CD4-positive, alpha-beta T cell treated with Interferon alpha-2 for 1 hour (primary cell): ENCODE measurements at regions not wholly inside any gene's neighbourhood (a gene's known extent, or its start where the extent isn't known, plus 50 kb on each side); places are given as distances from the start of the nearest gene placed in this dataset.
"Not testable (repeated sequence)": the region's sequence is repeated elsewhere in the genome, so short reads cannot be mapped to it uniquely, and the experiment has no call there.

Experiments
- DNase-seq, 2 donors: peaks; one replicate each; pipeline ENCODE4 v3.0.0-alpha.2; 2020 to 2022

GRCh38 chr14:84065811-84066210 lies 1464.1 kb upstream of the FLRT2 start:
- no peak for DNase-seq

- DNase-seq: no peak
Observed at GRCh38 chr14:84068288-84068687, 1461.7 kb upstream of the FLRT2 start.

DNA sequence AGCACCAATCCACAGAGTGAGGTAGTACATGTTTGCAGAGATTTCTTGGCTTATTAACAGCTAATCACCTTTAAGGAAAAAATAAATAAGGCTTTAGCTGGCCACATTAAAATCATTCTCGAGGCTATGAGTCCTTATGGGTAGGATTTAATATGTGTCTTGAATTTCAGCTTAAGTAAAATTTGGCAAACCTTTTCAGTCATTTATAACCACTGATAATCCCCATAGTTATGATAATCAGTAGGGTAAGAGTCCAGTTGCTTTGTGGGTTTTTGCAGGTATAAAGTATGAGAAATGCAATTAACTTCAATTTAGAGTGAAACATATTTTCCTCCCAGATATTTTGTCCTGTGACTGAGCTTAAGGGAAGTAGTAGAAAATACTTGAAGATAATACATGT lies 1458.9 kb upstream of the FLRT2 start:
- no peak for DNase-seq

- DNase-seq: no peak
Observed at GRCh38 chr14:84074626-84075025, 1455.3 kb upstream of the FLRT2 start.

GRCh38 chr14:84080944-84081343 lies 1449.0 kb upstream of the FLRT2 start:
- DNase-seq: no peak

DNA sequence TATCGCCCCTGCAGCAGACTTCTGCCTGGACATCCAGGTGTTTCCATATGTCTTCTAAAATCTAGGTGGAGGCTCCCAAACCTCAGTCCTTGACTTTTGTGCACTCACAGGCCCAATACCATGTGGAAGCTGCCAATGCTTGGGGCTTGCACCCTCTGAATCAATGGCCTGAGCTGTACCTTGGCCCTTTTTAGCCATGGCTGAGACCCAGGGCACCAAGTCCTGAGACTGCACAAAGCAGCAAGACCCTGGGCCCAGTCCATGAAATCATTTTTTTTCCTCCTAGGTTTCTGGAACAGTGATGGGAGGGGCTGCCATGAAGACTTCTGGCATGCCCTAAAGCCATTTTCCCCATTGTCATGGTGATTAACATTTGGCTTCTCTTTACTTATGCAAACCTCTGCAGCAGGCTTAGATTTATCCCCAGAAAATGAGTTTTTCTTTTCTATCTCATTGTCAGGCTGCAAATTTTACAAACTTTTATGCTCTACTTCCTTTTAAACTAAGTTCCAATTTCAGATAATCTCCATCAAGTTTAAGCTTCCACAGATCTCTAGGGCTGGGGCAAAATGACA lies 1445.8 kb upstream of the FLRT2 start:
- DNase-seq: no peak

DNA sequence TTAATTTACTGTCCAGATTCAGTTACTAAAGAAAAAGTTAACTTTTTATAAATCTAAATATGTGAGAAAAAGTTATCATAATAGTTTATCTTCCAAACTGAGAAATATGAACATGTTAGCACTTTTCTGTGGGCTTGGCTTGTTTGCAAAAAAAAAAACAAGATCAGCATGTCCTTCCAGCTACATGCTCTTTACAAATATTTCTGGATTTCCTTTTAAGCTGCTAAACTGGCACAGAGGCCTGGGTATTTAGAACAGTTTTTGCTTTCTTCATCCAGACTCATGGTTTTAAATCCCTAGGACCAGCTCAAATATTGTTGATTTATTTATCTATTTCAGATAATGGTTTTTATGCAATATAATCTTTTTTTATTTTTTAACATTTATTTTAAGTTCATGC lies 1444.5 kb upstream of the FLRT2 start:
- no peak for DNase-seq

DNA sequence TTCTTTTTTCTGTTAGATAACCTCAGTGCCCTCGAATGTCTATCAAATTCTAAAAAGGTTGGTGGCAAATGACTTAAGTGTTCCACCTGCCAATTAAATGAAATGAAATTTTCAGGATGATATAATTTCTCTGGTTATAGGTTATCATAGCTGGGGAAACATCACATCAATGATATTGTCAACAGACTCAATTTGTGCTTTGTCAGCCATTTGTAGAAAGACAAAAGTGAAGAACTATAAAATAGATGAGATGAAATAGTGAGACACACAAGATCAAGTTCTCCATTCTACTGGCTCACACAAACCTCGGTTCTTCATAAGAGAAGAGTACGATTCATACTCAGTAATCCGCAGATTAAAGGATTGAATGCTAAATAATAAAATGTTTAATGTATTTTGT lies 1443.2 kb upstream of the FLRT2 start:
- no peak for DNase-seq

DNA sequence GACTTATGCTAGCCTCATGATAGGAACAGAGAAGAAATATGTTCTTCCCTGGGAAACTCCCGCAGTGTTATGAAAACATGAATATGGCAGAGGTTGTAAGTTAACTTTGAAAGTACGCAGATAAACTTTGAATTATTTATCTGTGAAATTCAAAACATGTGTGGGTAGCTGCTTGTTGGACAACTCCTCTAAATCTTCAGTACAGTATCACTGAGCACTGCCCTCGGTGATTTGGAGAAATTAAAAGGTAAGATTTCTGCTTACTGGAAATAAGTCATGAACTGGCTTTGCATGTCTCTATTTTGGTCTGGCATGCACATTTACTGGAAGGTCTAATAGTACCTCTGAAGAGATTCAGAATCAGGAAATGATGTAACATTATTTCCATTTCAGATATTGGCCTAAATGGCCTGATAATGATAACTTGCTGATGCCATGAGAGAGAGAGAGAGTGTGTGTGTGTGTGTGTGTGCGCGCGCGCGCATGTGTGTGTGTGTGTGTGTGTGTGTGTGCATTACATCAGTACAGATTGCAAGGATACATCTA lies 1441.9 kb upstream of the FLRT2 start:
- no peak for DNase-seq

DNA sequence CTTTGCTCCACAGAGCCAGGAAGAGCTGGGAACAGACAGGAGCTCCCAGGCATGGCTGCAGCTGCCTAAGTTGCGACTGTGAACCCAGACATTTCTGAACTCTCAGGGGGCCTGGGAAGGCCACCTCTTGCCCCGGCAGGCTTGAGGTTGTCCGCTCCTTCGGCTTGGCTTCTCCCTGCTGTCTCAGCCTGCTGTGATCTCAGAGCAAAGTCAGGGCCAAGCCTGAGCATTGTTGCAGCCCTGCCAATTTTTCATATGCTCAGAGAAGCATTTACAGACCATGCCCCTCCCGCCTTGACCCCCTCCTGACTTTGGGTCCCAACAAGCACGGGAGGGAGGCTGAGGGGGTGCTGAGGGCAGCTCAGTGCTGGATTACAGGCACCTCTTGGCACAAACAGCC lies 1439.1 kb upstream of the FLRT2 start:
- DNase-seq: no peak

DNA sequence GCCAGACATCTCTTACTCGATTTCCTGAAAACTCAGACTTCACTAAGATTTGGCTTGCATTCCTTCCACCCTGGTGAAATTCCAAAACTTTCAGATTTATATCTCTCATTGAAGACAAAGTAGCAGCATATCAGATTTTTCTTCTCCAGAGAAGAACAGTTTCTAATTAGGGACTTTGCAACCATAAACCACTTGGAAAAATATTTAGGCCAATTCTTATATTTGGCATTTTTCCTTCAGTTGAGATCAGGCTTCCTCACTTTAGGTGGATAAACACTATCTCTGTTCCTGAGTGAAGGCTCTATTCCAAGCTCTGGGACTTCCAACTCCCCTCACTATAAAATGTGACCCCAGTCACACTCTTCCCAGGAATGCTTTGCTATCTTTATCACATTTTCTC lies 1434.3 kb upstream of the FLRT2 start:
- DNase-seq: no peak

DNA sequence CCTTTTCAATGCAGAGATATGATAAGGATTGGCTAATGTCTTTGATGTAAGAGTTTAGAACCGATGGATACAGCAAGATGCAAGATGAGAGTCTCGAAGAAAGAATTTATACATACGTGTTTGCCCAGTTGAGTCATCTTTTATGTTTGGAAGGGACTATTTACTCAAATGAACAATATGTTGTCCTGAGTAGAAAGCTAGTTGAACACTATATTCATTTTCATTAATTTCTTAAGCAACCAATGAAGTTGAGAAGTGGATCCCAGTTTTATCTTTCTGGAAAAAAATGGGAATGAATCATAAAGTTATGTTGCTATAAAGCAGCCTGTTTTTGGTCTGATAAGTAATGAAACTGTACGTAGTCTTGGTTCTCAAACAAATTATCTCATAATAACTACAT lies 1431.7 kb upstream of the FLRT2 start:
- DNase-seq: no peak

GRCh38 chr14:84099560-84099959 lies 1430.4 kb upstream of the FLRT2 start:
- DNase-seq: not testable (repeated sequence)

DNA sequence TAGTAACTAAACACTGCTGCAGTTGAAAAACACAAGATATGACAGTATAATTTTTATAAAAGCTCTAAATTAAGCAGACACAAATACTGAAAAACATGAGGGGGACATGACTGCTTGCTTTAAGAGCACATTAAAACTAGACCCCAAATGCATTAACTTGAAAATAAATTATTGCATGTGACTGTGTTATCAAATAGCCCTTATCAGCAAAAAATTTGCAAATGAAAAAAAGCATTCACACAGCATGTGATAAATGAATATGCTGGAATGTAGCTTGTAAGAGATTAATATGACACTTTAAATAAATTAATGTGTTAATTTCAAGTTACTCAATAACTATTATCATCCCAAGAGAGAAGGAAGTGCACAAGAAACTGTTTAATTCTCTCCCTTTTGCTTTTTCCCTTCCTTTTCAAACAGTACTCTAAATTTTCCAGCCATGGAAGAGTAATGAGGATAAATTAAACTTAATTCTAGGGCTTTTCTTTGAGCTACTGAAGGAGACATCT lies 1422.1 kb upstream of the FLRT2 start:
- no peak for DNase-seq

DNA sequence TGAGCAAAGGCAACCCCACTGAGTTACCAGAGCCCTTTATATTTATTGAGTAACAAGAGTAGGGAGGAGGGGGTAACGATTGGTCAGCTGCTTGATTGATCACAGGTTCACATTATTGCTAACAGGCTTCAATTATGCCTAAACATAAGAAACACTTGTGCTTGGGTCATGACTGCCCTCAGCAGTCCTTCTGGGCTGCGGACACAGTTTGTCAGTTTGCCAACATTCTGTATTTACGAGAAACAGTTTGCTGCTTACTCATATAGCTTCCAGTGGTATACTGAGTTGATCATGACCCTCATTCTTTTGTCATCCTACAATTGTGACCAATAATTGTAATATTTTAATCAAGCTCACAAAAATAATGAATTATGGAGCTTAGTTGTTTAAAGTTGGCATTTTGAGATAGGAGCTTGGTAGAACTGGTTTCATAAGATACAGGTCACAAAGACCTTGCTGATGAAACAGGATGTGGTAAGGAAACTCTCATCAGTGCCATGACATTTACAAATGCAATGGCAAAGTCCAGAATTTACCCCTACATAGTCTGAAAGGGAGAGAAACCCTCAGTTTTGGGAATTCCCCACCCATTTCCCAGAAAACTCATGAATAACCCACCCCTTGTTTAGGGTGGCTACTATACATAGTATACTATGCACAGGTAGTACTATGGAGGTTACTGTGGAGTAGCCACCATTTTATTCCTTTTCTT lies 1421.0 kb upstream of the FLRT2 start:
- DNase-seq: no peak

DNA sequence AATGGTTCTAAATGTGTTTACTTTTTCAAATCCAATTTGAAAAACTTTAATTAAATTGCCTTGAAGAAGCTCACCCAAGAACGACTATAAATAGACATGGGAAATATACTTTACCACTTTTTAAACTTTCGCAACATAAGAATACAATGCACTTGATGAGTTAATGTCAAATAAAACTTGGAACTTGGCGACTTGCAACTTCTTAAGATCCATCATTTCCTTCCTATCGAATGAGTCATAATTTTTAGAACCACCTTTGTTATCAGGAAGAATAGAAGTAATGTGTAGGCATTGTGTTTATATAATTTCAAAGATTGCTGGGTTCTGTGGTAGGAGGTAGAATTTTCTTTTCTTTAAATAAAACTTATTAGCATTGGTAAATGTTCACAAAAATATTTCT lies 1417.4 kb upstream of the FLRT2 start:
- no peak for DNase-seq

GRCh38 chr14:84125676-84126075 lies 1404.3 kb upstream of the FLRT2 start:
- no peak for DNase-seq

DNA sequence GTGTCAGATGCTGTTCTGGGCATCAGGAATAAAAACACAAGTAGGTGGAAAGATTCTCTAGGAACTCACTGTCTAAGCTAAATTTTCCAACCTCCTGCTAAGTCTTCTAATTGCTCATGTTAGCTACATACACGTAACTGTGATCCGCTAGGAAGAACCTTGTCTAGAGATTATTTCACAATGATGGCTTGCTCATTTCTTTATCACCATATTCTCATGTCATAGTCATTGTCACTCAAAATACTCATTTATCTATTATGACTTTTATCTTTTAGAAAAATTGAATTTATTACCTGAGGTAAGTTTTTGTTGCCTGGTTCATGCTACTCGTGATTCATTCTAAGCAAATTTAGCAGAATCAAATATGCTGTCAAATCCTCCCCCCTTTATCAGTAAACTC lies 1402.4 kb upstream of the FLRT2 start:
- no peak for DNase-seq

DNA sequence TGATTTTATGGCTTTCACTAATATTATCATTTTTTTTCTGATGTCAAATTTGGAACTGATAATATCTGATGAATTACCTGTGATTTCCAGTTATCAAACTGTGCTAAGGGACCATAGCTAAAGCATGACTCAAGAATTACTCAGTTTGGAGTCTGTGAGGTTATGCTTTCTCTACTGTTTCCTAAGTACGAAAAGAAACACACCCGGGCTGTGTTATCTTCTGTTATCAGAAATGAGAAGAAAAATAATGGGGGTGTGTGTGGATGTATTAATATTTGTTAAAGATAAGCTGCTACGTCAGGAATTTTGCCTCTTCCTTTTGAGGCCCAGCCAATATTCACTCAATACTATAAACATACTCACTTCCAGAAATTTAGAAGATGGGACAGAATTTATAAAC lies 1401.9 kb upstream of the FLRT2 start:
- no peak for DNase-seq

GRCh38 chr14:84129007-84129406 lies 1400.9 kb upstream of the FLRT2 start:
- DNase-seq: no peak

DNA sequence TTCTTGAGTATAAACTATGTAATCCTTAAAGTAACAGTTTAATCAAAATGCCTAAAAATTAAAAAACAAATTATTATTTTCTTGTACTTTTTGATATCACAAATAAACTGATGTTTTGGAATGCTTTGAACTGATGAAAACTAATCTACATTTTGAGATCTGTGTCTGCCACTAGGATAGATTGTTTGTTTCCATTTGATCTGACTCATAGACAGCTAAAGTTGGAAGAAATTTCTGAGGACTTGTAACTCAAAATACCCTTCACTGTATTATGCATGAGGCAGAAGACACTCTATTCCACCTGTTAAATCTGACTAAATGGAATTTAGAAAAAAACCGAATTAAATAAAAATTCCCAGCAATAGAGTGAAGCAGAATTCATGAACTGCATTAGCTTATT lies 1400.0 kb upstream of the FLRT2 start:
- DNase-seq: no peak

- no peak for DNase-seq
Observed at GRCh38 chr14:84131924-84132323, 1398.0 kb upstream of the FLRT2 start.

GRCh38 chr14:84144166-84144565 lies 1385.8 kb upstream of the FLRT2 start:
- DNase-seq: no peak

GRCh38 chr14:84152452-84152851 lies 1377.5 kb upstream of the FLRT2 start:
- DNase-seq: no peak

DNA sequence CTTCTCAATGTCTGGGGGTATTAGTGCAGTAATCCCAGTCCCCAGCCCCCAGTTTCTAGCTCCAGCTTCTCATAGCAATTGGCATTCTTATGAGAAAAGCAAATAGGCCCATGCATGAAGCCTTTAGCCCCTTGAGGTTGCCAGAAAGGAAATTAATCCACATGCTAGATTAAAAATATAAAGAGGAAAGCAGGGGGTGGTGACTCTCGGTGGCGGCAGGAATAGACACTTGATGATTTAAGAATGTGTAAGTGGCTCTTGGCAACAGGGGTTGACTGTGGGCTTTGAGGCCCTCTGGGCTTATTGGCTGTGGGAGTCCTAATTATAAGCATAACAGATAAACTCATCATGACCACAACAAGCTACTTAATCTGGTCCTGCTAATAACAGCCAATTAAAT lies 1367.3 kb upstream of the FLRT2 start:
- DNase-seq: no peak
